ENCODE measurements at regions not wholly inside any gene's neighbourhood (a gene's known extent, or its start where the extent isn't known, plus 50 kb on each side); places are given as distances from the start of the nearest gene placed in this dataset.
A peak's percentile ranks its signal among the peaks of the same experiment; 100 is the strongest.

DNA sequence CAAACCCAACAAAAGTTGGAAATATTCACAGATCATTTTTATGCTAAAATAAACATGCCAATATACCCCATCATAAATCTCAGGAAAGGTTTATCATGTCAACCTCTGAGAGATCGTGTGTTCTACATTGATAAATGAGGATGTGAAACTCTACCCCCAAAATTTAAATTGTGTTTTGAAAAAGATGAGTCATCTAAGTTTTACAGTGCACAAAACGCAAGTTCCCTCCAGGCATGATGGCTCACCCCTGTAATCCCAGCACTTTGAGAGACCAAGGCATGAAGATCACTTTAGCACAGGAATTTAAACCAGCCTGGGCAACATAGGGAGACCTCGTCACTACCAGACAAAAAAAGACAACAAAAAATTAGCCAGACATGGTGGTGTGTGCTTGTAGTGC is 1487.0 kb upstream of the GBE1 start:
- Histone ChIP-seq H3K4me1 (ENCODE audit: control insufficient read depth, extremely low read depth, insufficient read depth, low read length) (peaks cover 3% of the 10 kb centered on the region), H3K9me1 (ENCODE audit: control insufficient read depth, extremely low read depth, insufficient read depth, low read length) (no peaks in the 10 kb centered on the region), H3K27me3 (ENCODE audit: control insufficient read depth, extremely low read depth, insufficient read depth, low read length) (no peaks in the 10 kb centered on the region), H3K4me2 (ENCODE audit: control insufficient read depth, extremely low read depth, insufficient read depth, low read depth, low read length) (no peak overlapping the region), H4K20me1 (ENCODE audit: control insufficient read depth, extremely low read depth, insufficient read depth, low read length) (no peaks in the 10 kb centered on the region), H2AFZ (ENCODE audit: control insufficient read depth, low read length) (no peak overlapping the region), H3K4me3 (ENCODE audit: control insufficient read depth in 2 of 3, extremely low read depth in 1 of 3, insufficient read depth in 2 of 3, low read depth in 1 of 3, low read length in 3 of 3) (no peak overlapping the region), H3K9me3 (ENCODE audit: control insufficient read depth, low read depth, low read length) (no peaks in the 10 kb centered on the region), H3K27ac (ENCODE audit: control insufficient read depth, insufficient read depth, low read length) (no peak overlapping the region), H3K9ac (ENCODE audit: control insufficient read depth, extremely low read depth, insufficient read depth, low read length) (no peak overlapping the region), H3K79me2 (ENCODE audit: control insufficient read depth, insufficient read depth, low read length) (no peaks in the 10 kb centered on the region), H3K36me3 (ENCODE audit: control insufficient read depth in 2 of 2, extremely low read depth in 1 of 2, insufficient read depth in 2 of 2, low read length in 2 of 2) (no peaks in the 10 kb centered on the region)
- peak; percentile 56 for FAIRE-seq
- DNase-seq (ENCODE audit: low read depth, low spot score) = no peak
- dilution Hi-C loops (cut with MboI; ENCODE audit: extremely low pct_ligation_motif_present, low sequenced_read_pairs) = no loop called here
- TF ChIP-seq, protein P1, sequence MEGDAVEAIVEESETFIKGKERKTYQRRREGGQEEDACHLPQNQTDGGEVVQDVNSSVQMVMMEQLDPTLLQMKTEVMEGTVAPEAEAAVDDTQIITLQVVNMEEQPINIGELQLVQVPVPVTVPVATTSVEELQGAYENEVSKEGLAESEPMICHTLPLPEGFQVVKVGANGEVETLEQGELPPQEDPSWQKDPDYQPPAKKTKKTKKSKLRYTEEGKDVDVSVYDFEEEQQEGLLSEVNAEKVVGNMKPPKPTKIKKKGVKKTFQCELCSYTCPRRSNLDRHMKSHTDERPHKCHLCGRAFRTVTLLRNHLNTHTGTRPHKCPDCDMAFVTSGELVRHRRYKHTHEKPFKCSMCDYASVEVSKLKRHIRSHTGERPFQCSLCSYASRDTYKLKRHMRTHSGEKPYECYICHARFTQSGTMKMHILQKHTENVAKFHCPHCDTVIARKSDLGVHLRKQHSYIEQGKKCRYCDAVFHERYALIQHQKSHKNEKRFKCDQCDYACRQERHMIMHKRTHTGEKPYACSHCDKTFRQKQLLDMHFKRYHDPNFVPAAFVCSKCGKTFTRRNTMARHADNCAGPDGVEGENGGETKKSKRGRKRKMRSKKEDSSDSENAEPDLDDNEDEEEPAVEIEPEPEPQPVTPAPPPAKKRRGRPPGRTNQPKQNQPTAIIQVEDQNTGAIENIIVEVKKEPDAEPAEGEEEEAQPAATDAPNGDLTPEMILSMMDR (optimal IDR thresholded peaks at IDR 0.05 in 1 of 3, IDR thresholded peaks at IDR 0.05 in 1 of 3, conservative IDR thresholded peaks at IDR 0.05 in 1 of 3; ENCODE audit: extremely low read depth in 1 of 3, insufficient read depth in 2 of 3, low read length in 3 of 3) = no peak
- TF ChIP-seq EZH2 (IDR thresholded peaks at IDR 0.05; ENCODE audit: low read length) = no peak

DNA sequence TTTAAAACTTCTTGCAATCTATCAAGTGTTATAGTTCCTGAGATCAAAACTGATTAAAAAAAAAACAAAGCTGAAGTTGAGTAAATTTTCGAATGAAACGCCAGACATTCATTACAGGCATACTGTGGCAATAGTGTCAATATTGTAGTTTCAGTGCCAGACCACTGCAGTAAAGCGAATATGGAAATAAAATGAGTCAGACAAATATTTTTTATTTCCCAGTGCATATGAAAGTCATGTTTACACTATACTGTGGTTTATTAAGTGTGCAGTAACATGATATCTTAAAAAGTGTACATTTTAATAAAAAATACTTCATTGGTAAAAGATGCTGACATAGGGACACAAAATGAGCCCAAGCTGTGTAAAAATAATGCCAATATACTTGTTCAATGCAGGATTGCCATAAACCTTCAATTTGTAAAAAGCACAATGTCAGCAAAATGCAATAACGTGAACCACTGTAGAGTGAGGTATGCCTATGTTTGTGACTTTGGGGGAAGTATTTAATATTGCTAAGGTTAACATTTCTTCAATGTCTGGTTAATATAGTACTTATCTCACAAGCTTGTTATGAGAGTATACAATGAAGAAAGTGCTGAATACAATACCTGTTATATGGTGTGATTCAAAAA is 1473.9 kb upstream of the GBE1 start:
- H3K4me2 ChIP-seq (ENCODE audit: control insufficient read depth, extremely low read depth, insufficient read depth, low read depth, low read length) = no peak overlapping the region
- no peaks in the 10 kb centered on the region for H3K4me1 ChIP-seq (ENCODE audit: control insufficient read depth, extremely low read depth, insufficient read depth, low read length)
- dilution Hi-C loops (cut with MboI; ENCODE audit: extremely low pct_ligation_motif_present, low sequenced_read_pairs) = no loop called here
- H3K9me1 ChIP-seq (ENCODE audit: control insufficient read depth, extremely low read depth, insufficient read depth, low read length) = no peaks in the 10 kb centered on the region
- no peak for DNase-seq (ENCODE audit: low read depth, low spot score)
- no peaks in the 10 kb centered on the region for H3K27me3 ChIP-seq (ENCODE audit: control insufficient read depth, extremely low read depth, insufficient read depth, low read length)
- H2AFZ ChIP-seq (ENCODE audit: control insufficient read depth, low read length) = no peak overlapping the region
- H3K79me2 ChIP-seq (ENCODE audit: control insufficient read depth, insufficient read depth, low read length) = no peaks in the 10 kb centered on the region
- no peak for TF ChIP-seq EZH2 (IDR thresholded peaks at IDR 0.05; ENCODE audit: low read length)
- TF ChIP-seq, protein P1 (optimal IDR thresholded peaks at IDR 0.05 in 1 of 3, IDR thresholded peaks at IDR 0.05 in 1 of 3, conservative IDR thresholded peaks at IDR 0.05 in 1 of 3; ENCODE audit: extremely low read depth in 1 of 3, insufficient read depth in 2 of 3, low read length in 3 of 3) = no peak
- no peaks in the 10 kb centered on the region for H3K36me3 ChIP-seq (ENCODE audit: control insufficient read depth in 2 of 2, extremely low read depth in 1 of 2, insufficient read depth in 2 of 2, low read length in 2 of 2)
- H4K20me1 ChIP-seq (ENCODE audit: control insufficient read depth, extremely low read depth, insufficient read depth, low read length) = no peaks in the 10 kb centered on the region
- no peak overlapping the region for H3K4me3 ChIP-seq (ENCODE audit: control insufficient read depth in 2 of 3, extremely low read depth in 1 of 3, insufficient read depth in 2 of 3, low read depth in 1 of 3, low read length in 3 of 3)
- FAIRE-seq = no peak
- H3K9me3 ChIP-seq (ENCODE audit: control insufficient read depth, low read depth, low read length) = no peaks in the 10 kb centered on the region
- no peak overlapping the region for H3K9ac ChIP-seq (ENCODE audit: control insufficient read depth, extremely low read depth, insufficient read depth, low read length)
- no peak overlapping the region for H3K27ac ChIP-seq (ENCODE audit: control insufficient read depth, insufficient read depth, low read length)

Data from keratinocyte (primary cell).